HCT116 (cell line): ENCODE measurements at regions not wholly inside any gene's neighbourhood (a gene's known extent, or its start where the extent isn't known, plus 50 kb on each side); places are given as distances from the start of the nearest gene placed in this dataset.

Source experiments
- ATAC-seq: fragments of 200-7000 bp; cut with Tn5 transposase; 2 replicates; pipeline ENCODE4 v1.9.1; 2020; ENCODE audit warnings: mild to moderate bottlenecking, moderate library complexity
- BruUV-seq: library from RNA; stranded (reverse); fragments of 400-500 nt; replicated peaks from 2 replicates; lab custom pipeline; 2021; lab: Mats Ljungman, UMichigan
- CTCF ChIA-PET: fragments of 300-600 bp; sonication (Branson Sonifier 250); formaldehyde crosslinking; loops from one replicate; lab custom pipeline; 2021; ENCODE audit warnings: antibody characterized with exemption; lab: Charles Lee
- POLR2A ChIA-PET: fragments of 300-600, 350-600 bp; sonication (Branson Sonifier 250); formaldehyde crosslinking; loops from one replicate; lab custom pipeline; 2021; ENCODE audit warnings: antibody characterized with exemption; lab: Charles Lee
- RAD21 ChIA-PET, 2 experiments: fragments of 300-600 bp; sonication (Branson Sonifier 250); formaldehyde crosslinking; loops; one replicate each; lab custom pipeline; 2023; ENCODE audit warnings: low total read pairs in 2 of 2; ENCODE audit not compliant: uncharacterized antibody in 2 of 2, unreplicated experiment in 2 of 2, low non-redundant PET in 1 of 2; lab: Charles Lee
- DNase-seq: peaks from one replicate; pipeline ENCODE4 v3.0.0-alpha.2; 2010; ENCODE audit warnings: low read depth, low spot score
- H2AFZ ChIP-seq: fragments of 200-600 bp; shearing (Covaris generic), sonication (generic); 2 replicates; pipeline ENCODE4 v1.6.1; 2017; ENCODE audit warnings: low read depth, mixed run types, mixed read lengths, antibody characterized with exemption, low read length; ENCODE audit not compliant: poor library complexity, severe bottlenecking
- H3K27ac ChIP-seq: 2 replicates; pipeline ENCODE4 v1.5.1; 2012; ENCODE audit warnings: low read depth, low read length
- H3K27me3 ChIP-seq: fragments of 200-600 bp; sonication (generic); 2 replicates; pipeline ENCODE4 v1.6.1; 2016; ENCODE audit warnings: mixed run types, low read length, mixed read lengths; ENCODE audit not compliant: insufficient read depth
- H3K36me3 ChIP-seq, 2 experiments: fragments of 200-500 bp in 1 of 2; fragments of 200-600 bp in 1 of 2; sonication (Bioruptor generic) in 1 of 2; sonication (generic) in 1 of 2; 2 replicates each; pipeline versions ENCODE4 v1.5.1 to v1.6.1; 2014 to 2016; ENCODE audit warnings: low read length in 2 of 2, inconsistent platforms in 1 of 2, mixed read lengths in 1 of 2, mixed run types in 1 of 2; ENCODE audit not compliant: insufficient read depth in 2 of 2, control insufficient read depth in 1 of 2
- H3K4me1 ChIP-seq, 2 experiments: fragments of 200-600 bp in 1 of 2; sonication (generic) in 1 of 2; 2 replicates each; pipeline versions ENCODE4 v1.5.1 to v1.6.1; 2012 to 2017; ENCODE audit warnings: low read length in 2 of 2, inconsistent platforms in 1 of 2, mild to moderate bottlenecking in 1 of 2, mixed read lengths in 1 of 2, mixed run types in 1 of 2, moderate library complexity in 1 of 2; ENCODE audit not compliant: insufficient read depth in 2 of 2, control insufficient read depth in 1 of 2
- H3K4me2 ChIP-seq: fragments of 200-600 bp; sonication (generic); 2 replicates; pipeline ENCODE4 v1.6.1; 2017; ENCODE audit warnings: mixed run types, low read length, mixed read lengths
- H3K4me3 ChIP-seq, 2 experiments: fragments of 200-600 bp in 1 of 2; sonication (generic) in 1 of 2; replicated peaks in 1 of 2; 2 replicates each; pipeline ENCODE4 v1.5.1; 2011 to 2016; ENCODE audit warnings: low read length in 2 of 2, control low read depth in 1 of 2, low read depth in 1 of 2, mild to moderate bottlenecking in 1 of 2, mixed read lengths in 1 of 2, mixed run types in 1 of 2
- H3K79me2 ChIP-seq: fragments of 200-600 bp; sonication (generic); 2 replicates; pipeline ENCODE4 v1.6.1; 2017; ENCODE audit warnings: mild to moderate bottlenecking, mixed run types, low read length, moderate library complexity, mixed read lengths; ENCODE audit not compliant: insufficient read depth
- H3K9ac ChIP-seq: fragments of 200-600 bp; sonication (generic); 2 replicates; pipeline ENCODE4 v1.6.1; 2016; ENCODE audit warnings: low read length, mixed read lengths
- H3K9me2 ChIP-seq: fragments of 200-600 bp; sonication (generic), shearing (Covaris generic); 2 replicates; pipeline ENCODE4 v1.6.1; 2017; ENCODE audit warnings: mixed run types, mild to moderate bottlenecking, moderate library complexity; ENCODE audit not compliant: insufficient read depth
- H3K9me3 ChIP-seq, 2 experiments: fragments of 200-500 bp in 1 of 2; fragments of 200-600 bp in 1 of 2; sonication (Bioruptor generic) in 1 of 2; sonication (generic) in 1 of 2; 2 replicates each; pipeline ENCODE4 v1.6.1; 2014 to 2017; ENCODE audit warnings: low read length in 2 of 2, mixed read lengths in 2 of 2, inconsistent platforms in 1 of 2, low read depth in 1 of 2, mild to moderate bottlenecking in 1 of 2, mixed run types in 1 of 2, moderate library complexity in 1 of 2; ENCODE audit not compliant: control insufficient read depth in 1 of 2, insufficient read depth in 1 of 2
- H4K20me1 ChIP-seq: fragments of 200-600 bp; sonication (generic), shearing (Covaris generic); 2 replicates; pipeline ENCODE4 v1.6.1; 2017; ENCODE audit warnings: mixed run types, mild to moderate bottlenecking, moderate library complexity; ENCODE audit not compliant: insufficient read depth
- CEBPB ChIP-seq: IDR thresholded peaks from 2 replicates; pipeline ENCODE4 v1.6.1; 2012; ENCODE audit warnings: low read depth
- EZH2 ChIP-seq: fragments of 200-600 bp; sonication (generic); IDR thresholded peaks from 2 replicates; pipeline ENCODE4 v1.6.1; 2017; ENCODE audit warnings: antibody characterized with exemption, mixed run types
- RAD21 ChIP-seq: IDR thresholded peaks from 2 replicates; pipeline ENCODE4 v1.6.1; 2012; ENCODE audit warnings: low read depth, mild to moderate bottlenecking
- intact Hi-C: fragments of 100-400 bp; cut with micrococcal nuclease; formaldehyde crosslinking; loops from 2 replicates; pipeline ENCODE4 v1.10.0; 2022
- TF ChIP-seq, protein P1 (sequence below), 3 experiments: fragments of 200-600 bp in 1 of 3; sonication (generic) in 1 of 3; IDR thresholded peaks in 2 of 3; conservative IDR thresholded peaks in 1 of 3; 2 replicates each; pipeline ENCODE4 v1.5.1; 2012 to 2017; ENCODE audit warnings: low read depth in 2 of 3, low read length in 2 of 3, antibody characterized with exemption in 1 of 3, borderline replicate concordance in 1 of 3, control low read depth in 1 of 3, mild to moderate bottlenecking in 1 of 3, mixed read lengths in 1 of 3, mixed run types in 1 of 3, moderate library complexity in 1 of 3; ENCODE audit not compliant: insufficient read depth in 1 of 3
- TF ChIP-seq, protein P2 (sequence below): IDR thresholded peaks from 2 replicates; pipeline ENCODE4 v1.6.1; 2011; ENCODE audit warnings: mild to moderate bottlenecking, low read length, moderate library complexity; ENCODE audit not compliant: insufficient replicate concordance; ENCODE audit errors: extremely low read depth

DNA sequence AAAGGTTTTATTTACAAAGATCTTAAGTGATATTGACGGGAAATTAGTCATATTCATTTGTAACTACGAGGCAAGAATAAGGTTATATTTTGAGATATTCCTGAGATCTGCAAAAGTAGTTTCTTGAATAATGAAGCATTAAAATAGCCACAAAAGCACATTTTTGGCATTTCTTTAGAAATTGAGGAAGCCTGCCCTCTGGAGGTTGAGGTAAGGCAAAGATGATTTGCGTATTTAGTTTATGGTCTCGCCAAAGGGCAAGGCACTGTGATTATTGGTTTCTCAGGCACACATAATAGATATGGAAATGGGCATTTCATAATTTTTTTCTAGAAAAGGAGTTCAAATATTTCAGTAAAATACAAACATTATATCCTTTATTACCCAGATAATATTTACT, 143.7 kb upstream of the RPRM start:
- intact Hi-C loops = no loop called here
- TF ChIP-seq EZH2 (no peak), RAD21 (peak; percentile 26; the same call in 1 of the 2 replicates), CEBPB (no peak)
- TF ChIP-seq, protein P1, sequence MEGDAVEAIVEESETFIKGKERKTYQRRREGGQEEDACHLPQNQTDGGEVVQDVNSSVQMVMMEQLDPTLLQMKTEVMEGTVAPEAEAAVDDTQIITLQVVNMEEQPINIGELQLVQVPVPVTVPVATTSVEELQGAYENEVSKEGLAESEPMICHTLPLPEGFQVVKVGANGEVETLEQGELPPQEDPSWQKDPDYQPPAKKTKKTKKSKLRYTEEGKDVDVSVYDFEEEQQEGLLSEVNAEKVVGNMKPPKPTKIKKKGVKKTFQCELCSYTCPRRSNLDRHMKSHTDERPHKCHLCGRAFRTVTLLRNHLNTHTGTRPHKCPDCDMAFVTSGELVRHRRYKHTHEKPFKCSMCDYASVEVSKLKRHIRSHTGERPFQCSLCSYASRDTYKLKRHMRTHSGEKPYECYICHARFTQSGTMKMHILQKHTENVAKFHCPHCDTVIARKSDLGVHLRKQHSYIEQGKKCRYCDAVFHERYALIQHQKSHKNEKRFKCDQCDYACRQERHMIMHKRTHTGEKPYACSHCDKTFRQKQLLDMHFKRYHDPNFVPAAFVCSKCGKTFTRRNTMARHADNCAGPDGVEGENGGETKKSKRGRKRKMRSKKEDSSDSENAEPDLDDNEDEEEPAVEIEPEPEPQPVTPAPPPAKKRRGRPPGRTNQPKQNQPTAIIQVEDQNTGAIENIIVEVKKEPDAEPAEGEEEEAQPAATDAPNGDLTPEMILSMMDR (IDR thresholded peaks at IDR 0.05 in 2 of 3, conservative IDR thresholded peaks at IDR 0.05 in 1 of 3; ENCODE audit: borderline replicate concordance in 1 of 3, insufficient read depth in 1 of 3, low read depth in 2 of 3, low read length in 2 of 3) = peak; percentile 12 to 48 (median 29); a peak in 3 of 6 replicates
- TF ChIP-seq, protein P2, sequence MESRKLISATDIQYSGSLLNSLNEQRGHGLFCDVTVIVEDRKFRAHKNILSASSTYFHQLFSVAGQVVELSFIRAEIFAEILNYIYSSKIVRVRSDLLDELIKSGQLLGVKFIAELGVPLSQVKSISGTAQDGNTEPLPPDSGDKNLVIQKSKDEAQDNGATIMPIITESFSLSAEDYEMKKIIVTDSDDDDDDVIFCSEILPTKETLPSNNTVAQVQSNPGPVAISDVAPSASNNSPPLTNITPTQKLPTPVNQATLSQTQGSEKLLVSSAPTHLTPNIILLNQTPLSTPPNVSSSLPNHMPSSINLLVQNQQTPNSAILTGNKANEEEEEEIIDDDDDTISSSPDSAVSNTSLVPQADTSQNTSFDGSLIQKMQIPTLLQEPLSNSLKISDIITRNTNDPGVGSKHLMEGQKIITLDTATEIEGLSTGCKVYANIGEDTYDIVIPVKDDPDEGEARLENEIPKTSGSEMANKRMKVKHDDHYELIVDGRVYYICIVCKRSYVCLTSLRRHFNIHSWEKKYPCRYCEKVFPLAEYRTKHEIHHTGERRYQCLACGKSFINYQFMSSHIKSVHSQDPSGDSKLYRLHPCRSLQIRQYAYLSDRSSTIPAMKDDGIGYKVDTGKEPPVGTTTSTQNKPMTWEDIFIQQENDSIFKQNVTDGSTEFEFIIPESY = no peak
- H3K4me2 ChIP-seq = no peak overlapping the region
- no peaks in the 10 kb centered on the region for H3K9me3 ChIP-seq
- H3K4me3 ChIP-seq = no peak overlapping the region
- ChIA-PET CTCF (no interaction called here), RAD21 (no interaction called here), POLR2A (no interaction called here)
- DNase-seq (no peak), ATAC-seq (no peak)
- no peaks in the 10 kb centered on the region for H3K9me2 ChIP-seq
- no peak overlapping the region for H2AFZ ChIP-seq
- no peaks in the 10 kb centered on the region for H3K36me3 ChIP-seq
- BruUV-seq = no TSS peak
- H3K9ac ChIP-seq = no peak overlapping the region
- no peaks in the 10 kb centered on the region for H3K79me2 ChIP-seq
- H3K4me1 ChIP-seq = no peaks in the 10 kb centered on the region
- H3K27ac ChIP-seq = no peak overlapping the region
- H3K27me3 ChIP-seq = no peaks in the 10 kb centered on the region
- no peaks in the 10 kb centered on the region for H4K20me1 ChIP-seq
